ENCODE measurements at regions not wholly inside any gene's neighbourhood (a gene's known extent, or its start where the extent isn't known, plus 50 kb on each side); places are given as distances from the start of the nearest gene placed in this dataset.
"Not testable (repeated sequence)": the region's sequence is repeated elsewhere in the genome, so short reads cannot be mapped to it uniquely, and the experiment has no call there.

GRCh38 chrX:3550871-3551270, 162.6 kb downstream of the PRKX start:
- no peak for DNase-seq

DNA sequence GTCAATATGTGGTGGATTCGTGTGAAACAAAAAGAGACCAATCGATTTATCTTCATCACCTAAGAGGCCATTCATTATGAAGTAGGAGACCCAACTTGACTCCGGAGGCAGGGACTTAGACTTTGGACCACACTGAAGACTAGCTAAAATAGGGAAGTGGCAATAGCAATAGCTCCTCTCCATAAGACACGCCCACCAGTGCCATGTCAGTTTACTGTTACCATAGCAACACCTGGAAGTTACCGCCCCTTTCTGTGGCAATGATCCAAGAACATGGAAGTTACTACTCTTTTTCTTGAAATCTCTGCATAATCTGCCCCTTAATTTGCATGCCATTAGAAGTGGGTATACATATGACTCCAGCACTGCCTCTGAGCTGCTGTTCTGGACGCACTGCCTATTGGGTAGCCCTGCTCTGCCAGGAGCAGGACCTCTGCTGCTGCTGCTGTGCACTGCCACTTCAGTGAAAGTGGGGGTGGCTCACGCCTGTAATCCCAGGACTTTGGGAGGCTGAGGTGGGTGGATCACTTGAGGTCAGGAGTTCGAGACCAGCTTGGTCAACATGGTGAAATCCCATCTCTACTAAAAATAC, 163.2 kb downstream of the PRKX start:
- DNase-seq: peak; percentile 17

DNA sequence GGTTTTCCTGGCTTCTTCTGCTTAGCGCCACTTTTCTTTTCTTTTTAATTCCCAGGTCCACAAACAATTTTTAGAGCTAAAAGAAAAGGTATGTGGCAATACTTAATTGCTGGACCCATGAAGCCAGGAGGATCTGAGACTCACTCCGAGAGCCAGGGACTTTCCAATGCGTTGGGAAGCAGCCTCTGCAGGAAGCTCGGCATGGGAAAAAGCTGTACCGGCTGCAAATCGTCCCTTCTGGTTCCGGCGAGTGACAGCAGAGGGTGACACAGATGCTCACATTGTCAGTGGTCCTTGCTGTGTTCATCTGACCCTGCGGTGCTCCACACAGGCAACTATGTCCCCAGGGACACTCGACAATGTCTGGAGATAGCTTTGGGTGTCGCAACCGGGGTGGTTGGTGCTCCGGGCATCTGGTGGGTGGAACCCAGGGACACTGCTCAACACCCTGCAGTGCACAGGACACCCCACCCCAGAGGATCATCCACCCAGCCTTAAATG, 164.0 kb downstream of the PRKX start:
- DNase-seq: no peak

GRCh38 chrX:3548765-3549391, 164.6 kb downstream of the PRKX start:
- peak; percentile 89 for DNase-seq

- DNase-seq: no peak
Observed at GRCh38 chrX:3545901-3546300, 167.5 kb downstream of the PRKX start.

- DNase-seq: no peak
Observed at GRCh38 chrX:3541336-3541735, 172.1 kb downstream of the PRKX start.

GRCh38 chrX:3540105-3540504, 173.3 kb downstream of the PRKX start:
- no peak for DNase-seq

GRCh38 chrX:3532581-3533085, 180.8 kb downstream of the PRKX start:
- no peak for DNase-seq

- DNase-seq: not testable (repeated sequence)
Observed at GRCh38 chrX:3531435-3531834, 182.0 kb downstream of the PRKX start.

- DNase-seq: peak; percentile 39
Observed at GRCh38 chrX:3529466-3530010, 183.1 kb upstream of the MXRA5 start.

DNA sequence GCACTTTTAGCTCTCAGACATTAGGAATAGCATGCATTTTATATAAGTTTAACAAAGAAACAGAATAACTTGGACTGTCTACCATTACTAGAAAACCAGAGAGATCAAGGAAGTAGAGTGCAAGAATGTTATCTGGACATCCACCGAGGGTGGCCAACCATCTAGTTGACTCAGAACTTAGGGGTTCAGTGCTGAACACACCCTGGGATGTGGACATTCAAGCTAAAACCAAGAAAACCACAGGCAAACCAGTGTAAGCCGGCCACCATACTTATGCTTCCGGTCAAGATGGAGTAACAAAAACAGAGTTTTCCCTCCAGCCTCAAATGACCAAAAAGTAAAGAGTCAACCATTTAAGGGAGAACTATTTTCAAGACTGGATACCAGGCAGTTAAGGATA, 181.4 kb upstream of the MXRA5 start:
- DNase-seq: no peak

GRCh38 chrX:3527166-3527565, 180.7 kb upstream of the MXRA5 start:
- DNase-seq: peak; percentile 61

DNA sequence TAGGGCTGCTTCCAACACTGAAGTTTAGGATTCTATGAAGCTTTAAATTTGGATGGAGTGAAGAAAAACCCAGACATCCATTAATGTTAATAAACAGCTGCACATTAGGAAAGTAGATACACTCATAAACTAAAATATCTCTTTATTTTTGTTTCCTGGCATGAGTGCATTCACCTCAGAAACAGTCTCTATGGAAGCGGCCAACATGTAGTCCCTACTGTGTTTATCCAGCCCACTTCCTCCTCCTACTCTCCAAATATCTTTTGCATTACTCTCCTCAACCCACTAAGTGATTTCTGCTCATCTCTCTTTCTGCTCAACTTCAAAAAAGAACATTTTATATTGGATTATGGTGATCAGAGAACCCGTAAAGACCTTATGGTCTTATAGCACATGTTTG, 180.3 kb upstream of the MXRA5 start:
- DNase-seq: peak; percentile 70

DNA sequence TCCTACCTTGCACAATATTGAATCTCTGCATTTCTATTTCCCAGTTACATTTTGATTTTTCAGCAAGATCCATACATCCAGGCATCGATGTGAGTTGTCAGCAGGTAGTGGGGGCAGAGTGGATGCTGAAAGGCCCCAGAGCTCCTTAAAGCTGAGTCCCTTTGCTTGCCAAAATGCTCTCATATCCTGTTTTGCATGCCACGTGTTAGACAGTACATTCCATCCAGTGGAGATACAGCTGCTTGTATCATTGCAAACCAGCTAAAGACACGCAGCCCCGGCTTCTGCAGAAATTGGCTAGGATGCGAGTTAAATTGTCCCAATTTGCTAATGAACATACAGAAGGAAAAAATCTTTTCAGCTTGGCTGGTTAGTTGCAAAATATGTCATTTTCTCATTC, 179.6 kb upstream of the MXRA5 start:
- peak; percentile 82 for DNase-seq

DNA sequence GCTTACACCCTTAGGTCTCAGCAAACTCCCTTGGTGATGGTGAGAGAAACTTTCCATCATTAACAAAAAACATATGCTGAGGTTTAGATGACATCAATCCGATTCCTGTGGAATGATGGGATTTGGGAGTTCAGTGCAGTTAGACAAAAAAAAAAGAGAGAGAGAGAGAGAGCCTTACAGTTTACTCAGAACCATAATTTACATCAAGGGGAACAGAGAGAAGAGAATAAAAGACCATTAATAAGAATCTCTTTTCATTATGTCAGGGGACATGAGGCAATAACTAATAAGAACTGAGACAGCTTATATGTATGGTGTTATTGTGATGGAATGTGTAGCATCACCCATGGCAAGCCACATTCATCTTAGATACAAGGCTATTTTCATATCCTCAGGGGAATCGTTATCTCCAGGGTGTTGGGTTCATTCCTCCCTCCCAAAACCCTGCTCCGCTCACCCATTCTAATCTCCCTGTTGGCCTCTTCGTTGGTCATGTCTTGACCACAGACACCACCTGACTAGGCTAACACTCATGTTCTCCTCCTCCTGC, 175.7 kb upstream of the MXRA5 start:
- peak; percentile 94 for DNase-seq

GRCh38 chrX:3521396-3521795, 174.9 kb upstream of the MXRA5 start:
- DNase-seq: peak; percentile 73

DNA sequence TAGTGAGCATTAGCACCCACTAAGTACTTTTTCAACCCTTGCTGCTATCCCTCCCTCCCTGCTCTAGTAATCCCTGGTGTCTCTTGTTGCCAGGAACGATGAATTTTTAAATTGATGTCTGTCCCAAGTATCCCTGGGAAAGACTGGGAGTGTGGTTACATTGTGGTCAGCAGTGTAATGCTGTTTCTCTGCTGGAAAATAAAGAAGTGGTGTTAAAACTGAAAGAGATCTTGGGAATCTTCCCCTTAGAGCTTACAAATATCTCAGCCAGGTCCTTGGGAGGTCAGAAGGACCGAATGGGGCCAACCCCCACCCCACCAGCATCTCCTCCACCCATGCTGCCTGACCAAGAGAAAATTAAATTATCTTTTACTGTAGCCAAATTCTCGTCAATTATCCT, 174.5 kb upstream of the MXRA5 start:
- peak; percentile 70 for DNase-seq

GRCh38 chrX:3520458-3520857, 174.0 kb upstream of the MXRA5 start:
- peak; percentile 77 for DNase-seq

- DNase-seq: peak; percentile 74
Observed at GRCh38 chrX:3519384-3519783, 172.9 kb upstream of the MXRA5 start.

DNA sequence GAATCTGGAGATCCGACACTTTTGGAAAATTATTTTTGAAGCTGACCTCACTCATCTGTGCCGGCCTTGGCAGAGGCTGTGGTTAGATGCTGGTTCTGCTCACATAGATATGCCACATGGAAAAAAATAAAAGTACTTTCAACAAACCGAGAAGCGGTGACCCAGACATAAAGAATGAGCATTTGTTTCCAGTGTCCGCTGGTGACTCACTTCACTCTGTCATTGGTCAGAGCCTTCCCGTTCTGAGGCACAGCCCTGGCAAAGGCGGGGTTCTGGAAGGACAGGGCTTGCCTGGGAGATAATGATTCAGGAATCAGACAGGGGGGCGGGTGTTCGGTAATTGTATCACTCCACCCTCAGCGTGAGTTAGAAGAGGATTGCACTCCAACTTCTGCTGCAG, 172.4 kb upstream of the MXRA5 start:
- peak; percentile 95 for DNase-seq

DNA sequence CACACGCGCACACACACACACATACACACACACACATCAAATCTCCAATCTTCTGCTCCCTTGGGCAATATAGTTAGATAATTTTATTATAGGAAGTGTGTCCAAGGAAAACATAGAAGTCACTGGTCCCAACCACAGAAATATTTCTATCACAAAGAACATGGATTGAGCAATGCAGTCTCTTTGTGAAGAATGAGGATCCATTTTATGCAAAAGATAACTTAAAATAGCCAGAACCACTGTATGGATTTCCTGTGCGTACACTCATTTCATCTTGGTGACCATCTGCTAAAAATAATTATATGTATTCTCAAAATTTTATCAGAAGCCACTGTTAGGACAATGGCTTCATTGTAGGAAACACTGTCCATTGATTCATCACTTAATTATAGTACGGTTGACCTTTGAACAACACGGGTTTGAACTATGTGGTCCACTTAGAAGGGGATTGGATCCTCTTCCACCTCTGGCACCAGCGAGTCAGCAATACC, 169.6 kb upstream of the MXRA5 start:
- peak; percentile 86 for DNase-seq

- peak; percentile 84 for DNase-seq
Observed at GRCh38 chrX:3514996-3515395, 168.5 kb upstream of the MXRA5 start.

DNA sequence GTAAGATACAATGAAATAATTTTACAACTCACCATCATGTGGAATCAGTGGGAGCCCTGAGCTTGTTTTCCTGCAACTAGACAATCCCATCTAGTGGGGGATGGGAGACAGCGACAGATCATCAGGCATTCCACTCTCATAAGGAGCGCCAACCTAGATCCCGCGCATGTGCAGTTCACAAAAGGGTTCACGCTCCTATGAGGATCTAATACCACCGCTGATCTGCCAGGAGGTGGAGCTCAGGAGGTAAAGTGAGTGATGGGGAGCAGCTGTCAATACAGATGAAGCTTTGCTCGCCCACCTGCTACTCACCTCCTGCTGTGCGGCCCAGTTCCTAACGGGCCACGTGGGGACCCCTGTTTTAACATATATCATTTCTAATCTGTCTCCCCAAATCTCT, 165.7 kb upstream of the MXRA5 start:
- not testable (repeated sequence) for DNase-seq

DNA sequence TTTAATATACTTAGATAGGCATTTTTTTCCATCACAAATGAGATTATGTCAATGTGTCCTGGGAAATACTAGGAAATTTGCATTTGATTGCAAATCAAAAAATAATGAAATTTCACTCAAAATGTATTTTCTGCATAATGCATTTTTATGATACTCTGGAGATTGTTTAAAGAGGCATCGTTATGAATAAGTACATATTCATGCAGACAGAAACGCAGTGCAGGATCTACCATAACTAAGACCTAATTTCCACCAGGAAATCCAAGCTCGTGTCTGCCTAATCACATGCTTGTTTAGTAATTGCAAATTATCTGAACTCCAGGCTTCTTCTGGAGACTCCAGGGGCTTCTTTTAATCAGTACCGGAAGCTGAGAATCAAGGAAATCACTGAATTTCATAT, 163.5 kb upstream of the MXRA5 start:
- no peak for DNase-seq
